ENCODE measurements at regions not wholly inside any gene's neighbourhood (a gene's known extent, or its start where the extent isn't known, plus 50 kb on each side); places are given as distances from the start of the nearest gene placed in this dataset.

DNA sequence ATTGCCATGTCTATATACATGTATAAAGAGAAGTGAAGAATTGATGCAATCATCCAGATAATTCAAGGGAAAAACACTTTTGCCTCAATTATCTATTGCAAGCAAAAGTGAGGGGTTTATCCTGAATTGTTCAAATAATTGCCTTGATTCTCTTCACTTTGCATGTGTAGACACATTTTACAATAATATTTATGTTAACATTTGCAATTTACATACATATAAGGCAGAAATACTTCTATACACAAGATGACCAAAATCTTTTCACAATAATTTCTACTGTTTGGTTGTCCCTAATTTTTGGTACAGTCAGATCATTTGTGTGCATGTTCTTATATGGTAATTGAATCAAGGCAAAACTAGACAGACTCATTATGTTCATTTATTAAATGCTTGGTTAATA lies 285.3 kb upstream of the TMEM161B start:
- TF ChIP-seq, protein P1, sequence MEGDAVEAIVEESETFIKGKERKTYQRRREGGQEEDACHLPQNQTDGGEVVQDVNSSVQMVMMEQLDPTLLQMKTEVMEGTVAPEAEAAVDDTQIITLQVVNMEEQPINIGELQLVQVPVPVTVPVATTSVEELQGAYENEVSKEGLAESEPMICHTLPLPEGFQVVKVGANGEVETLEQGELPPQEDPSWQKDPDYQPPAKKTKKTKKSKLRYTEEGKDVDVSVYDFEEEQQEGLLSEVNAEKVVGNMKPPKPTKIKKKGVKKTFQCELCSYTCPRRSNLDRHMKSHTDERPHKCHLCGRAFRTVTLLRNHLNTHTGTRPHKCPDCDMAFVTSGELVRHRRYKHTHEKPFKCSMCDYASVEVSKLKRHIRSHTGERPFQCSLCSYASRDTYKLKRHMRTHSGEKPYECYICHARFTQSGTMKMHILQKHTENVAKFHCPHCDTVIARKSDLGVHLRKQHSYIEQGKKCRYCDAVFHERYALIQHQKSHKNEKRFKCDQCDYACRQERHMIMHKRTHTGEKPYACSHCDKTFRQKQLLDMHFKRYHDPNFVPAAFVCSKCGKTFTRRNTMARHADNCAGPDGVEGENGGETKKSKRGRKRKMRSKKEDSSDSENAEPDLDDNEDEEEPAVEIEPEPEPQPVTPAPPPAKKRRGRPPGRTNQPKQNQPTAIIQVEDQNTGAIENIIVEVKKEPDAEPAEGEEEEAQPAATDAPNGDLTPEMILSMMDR (conservative IDR thresholded peaks at IDR 0.05; ENCODE audit: low read depth, low read length): no peak
- H3K4me3 ChIP-seq (ENCODE audit: low read depth, low read length): no peak overlapping the region
- DNase-seq (ENCODE audit: low read depth): no peak

DNA sequence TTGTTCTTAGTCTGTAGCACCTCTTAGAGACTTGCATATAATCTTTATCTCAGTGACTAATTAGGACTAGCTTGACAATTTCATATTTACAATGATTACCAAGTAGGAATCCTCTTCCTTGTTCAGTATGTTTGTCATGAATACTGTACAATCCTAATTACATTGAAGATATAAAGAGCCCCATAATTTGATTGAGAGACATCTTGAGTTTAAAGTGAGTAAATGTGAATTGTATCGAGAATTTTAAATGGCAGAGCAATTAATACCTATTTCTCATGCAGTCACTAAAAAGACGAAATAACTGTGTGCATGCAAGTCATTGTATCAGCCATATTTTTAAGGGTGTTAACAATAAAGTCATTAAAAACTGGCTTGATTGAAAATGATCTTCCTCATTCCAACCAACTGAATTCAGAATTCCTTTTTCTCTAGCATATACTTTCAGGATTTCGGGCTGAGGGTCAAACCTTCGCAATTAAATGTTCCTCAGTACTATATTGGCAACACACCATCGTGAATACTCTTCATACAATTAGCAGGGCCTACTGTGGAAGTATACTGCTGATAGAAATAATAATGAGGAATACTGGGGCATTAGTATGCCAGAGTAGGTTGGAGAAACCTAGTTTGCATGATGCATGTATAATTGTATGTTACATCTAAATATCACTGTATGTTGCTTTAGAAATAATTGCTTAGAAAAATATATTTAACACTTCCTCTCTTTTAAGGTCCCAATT lies 284.7 kb upstream of the TMEM161B start:
- no peak for DNase-seq (ENCODE audit: low read depth)
- TF ChIP-seq, protein P1 (conservative IDR thresholded peaks at IDR 0.05; ENCODE audit: low read depth, low read length): no peak
- no peak overlapping the region for H3K4me3 ChIP-seq (ENCODE audit: low read depth, low read length)

DNA sequence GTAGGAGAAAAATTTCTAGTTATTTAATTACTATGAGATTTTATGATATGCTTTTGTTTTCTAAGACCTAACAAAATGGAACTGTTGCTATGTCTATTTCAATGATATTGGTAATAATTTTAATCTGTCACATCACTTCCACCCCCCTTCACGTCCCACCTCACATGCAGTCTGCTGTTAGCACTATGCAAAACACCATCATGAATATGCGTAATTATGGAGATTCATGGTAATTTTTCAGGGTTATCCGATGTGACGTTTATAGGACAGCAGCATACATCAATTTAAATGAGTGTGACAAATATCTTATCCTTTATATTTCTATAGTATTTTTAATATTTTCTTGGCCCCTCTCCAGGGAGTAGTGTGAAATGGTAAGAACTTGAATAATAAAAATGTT lies 283.8 kb upstream of the TMEM161B start:
- no peak for DNase-seq (ENCODE audit: low read depth)
- TF ChIP-seq, protein P1 (conservative IDR thresholded peaks at IDR 0.05; ENCODE audit: low read depth, low read length): no peak
- H3K4me3 ChIP-seq (ENCODE audit: low read depth, low read length): no peak overlapping the region

DNA sequence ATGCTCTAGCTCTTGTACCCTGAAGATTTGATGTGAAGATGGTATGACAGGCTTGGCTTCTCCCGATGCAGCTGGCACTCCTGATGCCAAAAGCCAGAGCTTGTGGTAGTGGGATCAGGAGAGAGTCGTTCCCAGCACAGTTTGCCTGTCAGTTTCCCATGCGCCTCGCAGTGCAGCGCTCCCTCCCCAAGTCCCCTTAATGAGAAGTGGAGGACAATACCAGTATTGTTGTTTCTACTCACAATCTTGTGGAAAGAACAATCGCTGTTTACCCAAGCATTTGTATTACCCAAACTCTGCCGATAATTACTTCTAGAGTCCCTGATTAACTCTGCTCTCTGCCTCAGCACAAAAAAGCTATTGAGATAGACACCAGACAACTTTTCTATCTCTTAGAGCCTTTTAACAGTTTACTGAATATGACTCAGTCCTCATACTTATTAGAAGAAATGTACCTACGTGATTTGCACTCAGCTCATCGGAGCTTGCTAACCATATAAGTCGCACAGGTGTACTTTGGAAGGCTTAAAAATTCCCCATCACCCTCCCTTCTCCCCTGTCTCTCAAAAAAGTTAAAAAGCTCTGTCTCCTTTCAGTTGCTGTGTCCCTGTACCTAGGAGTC lies 283.2 kb upstream of the TMEM161B start:
- DNase-seq (ENCODE audit: low read depth): no peak
- TF ChIP-seq, protein P1 (conservative IDR thresholded peaks at IDR 0.05; ENCODE audit: low read depth, low read length): no peak
- H3K4me3 ChIP-seq (ENCODE audit: low read depth, low read length): no peak overlapping the region

DNA sequence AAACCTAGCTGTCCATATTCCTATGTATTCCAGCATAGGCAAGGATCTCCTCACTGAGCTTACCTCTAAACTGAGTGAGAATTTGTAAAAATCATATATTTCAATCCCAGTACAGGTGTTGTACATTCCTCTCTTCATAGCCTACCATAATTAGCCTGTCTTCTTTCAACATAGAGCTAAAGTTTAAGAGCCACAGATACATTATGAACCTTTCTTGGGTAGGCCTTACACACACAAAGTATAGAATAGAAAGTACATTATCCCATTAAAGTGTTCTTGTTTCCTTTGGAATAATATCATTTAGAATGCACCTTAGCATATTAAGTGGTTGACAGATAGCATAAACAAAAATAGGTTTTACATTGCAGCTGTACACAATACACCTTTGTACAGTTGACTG lies 282.1 kb upstream of the TMEM161B start:
- TF ChIP-seq, protein P1 (conservative IDR thresholded peaks at IDR 0.05; ENCODE audit: low read depth, low read length): no peak
- DNase-seq (ENCODE audit: low read depth): no peak
- no peak overlapping the region for H3K4me3 ChIP-seq (ENCODE audit: low read depth, low read length)

DNA sequence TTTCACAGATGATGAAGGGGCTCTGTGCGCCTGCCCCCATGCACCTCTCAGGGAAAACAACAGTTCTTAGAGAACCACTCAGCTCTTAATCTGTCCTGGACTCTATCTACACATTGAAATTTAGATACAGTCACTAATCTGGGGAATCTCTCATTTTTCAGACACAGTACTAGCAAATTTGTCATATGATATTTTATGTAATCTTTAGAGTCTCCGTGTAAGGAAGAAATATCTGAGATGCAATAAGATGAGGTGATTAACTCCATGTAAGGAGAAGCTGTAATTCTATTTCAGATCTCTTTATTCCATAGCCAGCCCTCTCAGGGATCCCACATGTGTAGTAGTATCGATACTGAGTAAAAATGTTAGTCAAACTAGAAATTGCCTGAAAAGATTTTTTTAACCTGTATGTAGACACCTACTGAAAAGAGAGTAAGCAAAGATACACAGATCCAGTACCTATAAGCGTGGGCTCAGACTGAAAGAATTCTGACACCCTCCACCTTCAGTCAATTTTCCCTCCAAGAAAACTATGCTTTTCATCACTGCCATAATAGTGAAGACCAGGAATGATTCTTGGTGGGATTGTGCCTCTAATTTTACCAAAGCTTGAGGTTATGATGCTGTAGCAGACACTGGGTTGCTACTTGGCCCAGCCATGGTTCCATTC lies 279.6 kb upstream of the TMEM161B start:
- H3K4me3 ChIP-seq (ENCODE audit: low read depth, low read length): no peak overlapping the region
- TF ChIP-seq, protein P1 (conservative IDR thresholded peaks at IDR 0.05; ENCODE audit: low read depth, low read length): no peak
- no peak for DNase-seq (ENCODE audit: low read depth)
